HepG2 (cell line): ENCODE measurements at regions not wholly inside any gene's neighbourhood (a gene's known extent, or its start where the extent isn't known, plus 50 kb on each side); places are given as distances from the start of the nearest gene placed in this dataset.

Experiments
- MYC ChIP-seq: sonication (generic); formaldehyde crosslinking; IDR thresholded peaks from 2 replicates; pipeline ENCODE4 v1.9.0; 2021; ENCODE audit warnings: missing genetic modification reagents, borderline replicate concordance
- RBM22 ChIP-seq: fragments of 200-400 bp; formaldehyde crosslinking; optimal IDR thresholded peaks from 2 replicates; pipeline ENCODE3; 2017; ENCODE audit warnings: mild to moderate bottlenecking, low read length, moderate library complexity
- ZBTB40 ChIP-seq, 2 experiments: fragments of 450-650 bp in 1 of 2; sonication (generic) in 1 of 2; formaldehyde crosslinking in 1 of 2; IDR thresholded peaks; 2 replicates each; pipeline versions ENCODE4 v1.6.1 to v1.8.0; 2016 to 2022; ENCODE audit warnings: antibody characterized with exemption in 1 of 2, mild to moderate bottlenecking in 1 of 2, missing genetic modification reagents in 1 of 2
- ZBTB7B ChIP-seq: sonication (generic); formaldehyde crosslinking; IDR thresholded peaks from 2 replicates; pipeline ENCODE4 v1.4.0; 2020; ENCODE audit warnings: missing genetic modification reagents
- ZNF121 ChIP-seq: sonication (generic); formaldehyde crosslinking; IDR thresholded peaks from 2 replicates; pipeline ENCODE4 v1.5.0; 2020; ENCODE audit warnings: mild to moderate bottlenecking, missing genetic modification reagents
- ZNF644 ChIP-seq: IDR thresholded peaks from 2 replicates; pipeline ENCODE4 v1.6.1; 2016; ENCODE audit warnings: low read depth
- ZSCAN29 ChIP-seq: sonication (generic); formaldehyde crosslinking; conservative IDR thresholded peaks from 2 replicates; pipeline ENCODE4 v1.4.0; 2020; ENCODE audit warnings: mild to moderate bottlenecking, missing genetic modification reagents

GRCh38 chr4:158074851-158075250 is 98.0 kb downstream of the GASK1B start (continued):
- no peak for TF ChIP-seq ZBTB40 (IDR thresholded peaks at IDR 0.05)
- TF ChIP-seq ZBTB40 (CRISPR knock-in tag; IDR thresholded peaks at IDR 0.05) = no peak
- no peak for TF ChIP-seq ZNF644 (CRISPR knock-in tag)
- no peak for TF ChIP-seq ZBTB7B (CRISPR knock-in tag)
- TF ChIP-seq MYC (CRISPR knock-in tag) = no peak
- no peak for TF ChIP-seq RBM22
- TF ChIP-seq ZSCAN29 (CRISPR knock-in tag) = no peak
- no peak for TF ChIP-seq ZNF121 (CRISPR knock-in tag)
- TF ChIP-seq, all 625 proteins: peak for 0
